ENCODE measurements at regions not wholly inside any gene's neighbourhood (a gene's known extent, or its start where the extent isn't known, plus 50 kb on each side); places are given as distances from the start of the nearest gene placed in this dataset.

- Histone ChIP-seq H3K56ac (replicated peaks; ENCODE audit: insufficient read length, low read depth, low read length) (no peak overlapping the region), H3K23ac (ENCODE audit: insufficient read length) (no peak overlapping the region), H4K8ac (ENCODE audit: extremely low read depth, insufficient read depth, low read length) (no peak overlapping the region), H4K91ac (replicated peaks; ENCODE audit: insufficient read length, low read length) (no peak overlapping the region), H2BK20ac (ENCODE audit: low read length) (no peak overlapping the region), H3K4me2 (ENCODE audit: insufficient read depth in 1 of 2, low read depth in 2 of 2, low read length in 2 of 2) (no peak overlapping the region), H2AK5ac (ENCODE audit: low read depth, low read length) (no peak overlapping the region), H4K20me1 (replicated peaks in 1 of 2; ENCODE audit: control insufficient read depth in 1 of 2, insufficient read depth in 2 of 2, low read length in 2 of 2) (no peaks in the 10 kb centered on the region), H2BK5ac (ENCODE audit: low read depth, low read length) (no peak overlapping the region), H3K4me3 (ENCODE audit: extremely low read depth in 1 of 4, insufficient read depth in 2 of 4, low read depth in 3 of 4, low read length in 4 of 4) (no peak overlapping the region), H2AFZ (ENCODE audit: low read length) (no peak overlapping the region), H2BK15ac (ENCODE audit: low read length) (no peak overlapping the region), H2BK120ac (replicated peaks; ENCODE audit: low read depth, low read length) (no peak overlapping the region), H3K79me1 (ENCODE audit: low read depth, low read length) (no peaks in the 10 kb centered on the region), H3K23me2 (ENCODE audit: low read depth, low read length) (no peaks in the 10 kb centered on the region), H3K4me1 (replicated peaks in 1 of 4; ENCODE audit: control insufficient read depth in 3 of 4, insufficient read depth in 4 of 4, low read length in 3 of 4) (no peaks in the 10 kb centered on the region; a peak in 1 of 7 replicates), H3K18ac (ENCODE audit: extremely low read depth, low read length) (no peak overlapping the region), H3K27ac (ENCODE audit: low read depth, low read length) (no peak overlapping the region), H4K5ac (ENCODE audit: insufficient read length, low read depth, low read length) (no peak overlapping the region), H2BK12ac (ENCODE audit: low read depth, low read length) (no peak overlapping the region), H3K27me3 (replicated peaks in 1 of 4; ENCODE audit: control insufficient read depth in 3 of 4, extremely low read depth in 1 of 4, insufficient read depth in 3 of 4, low read length in 3 of 4) (no peaks in the 10 kb centered on the region), H3K9me3 (ENCODE audit: insufficient read depth in 2 of 2, low read depth in 1 of 2, low read length in 1 of 2) (peaks cover 0 to 4% of the 10 kb centered on the region in 2 experiments; a peak in 1 of 4 replicates), H3K79me2 (ENCODE audit: control insufficient read depth in 1 of 2, insufficient read depth in 2 of 2, low read length in 2 of 2) (no peaks in the 10 kb centered on the region), H3K36me3 (ENCODE audit: control insufficient read depth in 2 of 4, insufficient read depth in 4 of 4, low read length in 3 of 4) (no peaks in the 10 kb centered on the region), H3K14ac (ENCODE audit: insufficient read length) (no peak overlapping the region), H3K4ac (replicated peaks; ENCODE audit: insufficient read length, low read depth, low read length) (no peak overlapping the region), H3K9ac (replicated peaks in 1 of 4; ENCODE audit: extremely low read depth in 1 of 4, low read depth in 3 of 4, low read length in 3 of 4) (no peak overlapping the region)
- DNase-seq (ENCODE audit: low read depth in 1 of 2, low spot score in 2 of 2) (no peak), FAIRE-seq (no peak)
- ChIA-PET POLR2A (ENCODE audit: partially characterized antibody) (no interaction called here), CTCF (ENCODE audit: partially characterized antibody) (no interaction called here)
- no peak for TF ChIP-seq BACH1 (IDR thresholded peaks at IDR 0.05; ENCODE audit: low read length)
- TF ChIP-seq PHF8 (conservative IDR thresholded peaks at IDR 0.05; ENCODE audit: low read depth, low read length), result no peak
- TF ChIP-seq BCL11A (IDR thresholded peaks at IDR 0.05; ENCODE audit: low read depth in 2 of 2, low read length in 2 of 2), result no peak
- TF ChIP-seq RXRA (IDR thresholded peaks at IDR 0.05; ENCODE audit: insufficient read depth, low read depth, low read length), result no peak
- no peak for TF ChIP-seq CBX5 (IDR thresholded peaks at IDR 0.05; ENCODE audit: low read depth, low read length)
- no peak for TF ChIP-seq GTF2F1 (IDR thresholded peaks at IDR 0.05; ENCODE audit: borderline replicate concordance, low read depth, low read length)
- TF ChIP-seq, protein P1, sequence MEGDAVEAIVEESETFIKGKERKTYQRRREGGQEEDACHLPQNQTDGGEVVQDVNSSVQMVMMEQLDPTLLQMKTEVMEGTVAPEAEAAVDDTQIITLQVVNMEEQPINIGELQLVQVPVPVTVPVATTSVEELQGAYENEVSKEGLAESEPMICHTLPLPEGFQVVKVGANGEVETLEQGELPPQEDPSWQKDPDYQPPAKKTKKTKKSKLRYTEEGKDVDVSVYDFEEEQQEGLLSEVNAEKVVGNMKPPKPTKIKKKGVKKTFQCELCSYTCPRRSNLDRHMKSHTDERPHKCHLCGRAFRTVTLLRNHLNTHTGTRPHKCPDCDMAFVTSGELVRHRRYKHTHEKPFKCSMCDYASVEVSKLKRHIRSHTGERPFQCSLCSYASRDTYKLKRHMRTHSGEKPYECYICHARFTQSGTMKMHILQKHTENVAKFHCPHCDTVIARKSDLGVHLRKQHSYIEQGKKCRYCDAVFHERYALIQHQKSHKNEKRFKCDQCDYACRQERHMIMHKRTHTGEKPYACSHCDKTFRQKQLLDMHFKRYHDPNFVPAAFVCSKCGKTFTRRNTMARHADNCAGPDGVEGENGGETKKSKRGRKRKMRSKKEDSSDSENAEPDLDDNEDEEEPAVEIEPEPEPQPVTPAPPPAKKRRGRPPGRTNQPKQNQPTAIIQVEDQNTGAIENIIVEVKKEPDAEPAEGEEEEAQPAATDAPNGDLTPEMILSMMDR (IDR thresholded peaks at IDR 0.05; ENCODE audit: control extremely low read depth in 1 of 3, insufficient read depth in 1 of 3, low read depth in 1 of 3, low read length in 3 of 3), result no peak
- TF ChIP-seq RAD21 (IDR thresholded peaks at IDR 0.05 in 1 of 2, conservative IDR thresholded peaks at IDR 0.05 in 1 of 2; ENCODE audit: low read depth in 2 of 2, low read length in 2 of 2), result no peak
- TF ChIP-seq TCF12 (IDR thresholded peaks at IDR 0.05; ENCODE audit: low read depth, low read length), result no peak
- TF ChIP-seq CHD2 (IDR thresholded peaks at IDR 0.05; ENCODE audit: low read length), result no peak
- TF ChIP-seq SIN3A (conservative IDR thresholded peaks at IDR 0.05 in 1 of 2, IDR thresholded peaks at IDR 0.05 in 1 of 2; ENCODE audit: low read depth in 1 of 2, low read length in 2 of 2), result no peak
- TF ChIP-seq, protein P2, sequence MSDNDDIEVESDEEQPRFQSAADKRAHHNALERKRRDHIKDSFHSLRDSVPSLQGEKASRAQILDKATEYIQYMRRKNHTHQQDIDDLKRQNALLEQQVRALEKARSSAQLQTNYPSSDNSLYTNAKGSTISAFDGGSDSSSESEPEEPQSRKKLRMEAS (IDR thresholded peaks at IDR 0.05), result no peak
- TF ChIP-seq POU5F1 (IDR thresholded peaks at IDR 0.05; ENCODE audit: low read depth, low read length), result no peak
Measured at GRCh38 chr5:8814105-8814504, 731.8 kb downstream of the SEMA5A start.

All from H1 (cell line).